ENCODE measurements at regions not wholly inside any gene's neighbourhood (a gene's known extent, or its start where the extent isn't known, plus 50 kb on each side); places are given as distances from the start of the nearest gene placed in this dataset.
"Not testable (repeated sequence)": the region's sequence is repeated elsewhere in the genome, so short reads cannot be mapped to it uniquely, and the experiment has no call there.

DNA sequence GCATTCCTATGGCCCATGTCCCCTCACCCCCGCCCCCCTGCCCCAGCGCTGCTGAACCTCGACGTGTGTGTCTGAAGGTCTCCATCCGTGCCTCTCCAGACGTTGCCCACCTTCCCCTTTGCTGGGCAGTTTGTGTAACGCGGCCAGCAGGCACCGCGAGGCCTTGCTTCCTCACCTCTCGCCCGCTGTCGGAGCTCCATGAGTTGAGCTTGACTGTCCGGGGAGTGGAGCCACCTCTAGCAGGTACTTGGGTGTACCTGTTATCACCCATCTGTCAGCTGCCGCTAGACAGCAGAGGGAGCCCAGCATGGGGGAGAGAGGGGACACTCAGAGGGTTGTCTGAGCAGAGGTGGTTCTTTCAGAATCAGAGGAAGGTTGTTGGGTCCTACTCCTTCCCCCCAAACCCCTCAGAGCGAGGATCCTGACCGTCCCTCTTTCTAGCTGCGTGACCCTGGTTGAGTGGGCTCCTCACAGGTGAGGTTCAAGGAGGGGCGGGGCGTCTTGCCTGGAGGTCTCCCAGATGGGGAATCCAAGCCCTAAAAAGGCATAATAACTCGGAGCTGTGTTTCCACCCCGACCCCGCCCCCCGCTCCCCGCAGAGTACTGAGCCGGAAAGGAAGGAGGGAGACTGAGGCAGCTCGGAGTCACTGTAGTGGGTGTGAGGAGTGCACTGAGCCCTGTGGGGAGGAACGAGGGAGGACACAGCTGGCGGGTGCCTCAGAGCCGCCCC lies 184.7 kb downstream of the C9orf50 start:
- DNase-seq (ENCODE audit: low read depth in 2 of 2), result no peak

DNA sequence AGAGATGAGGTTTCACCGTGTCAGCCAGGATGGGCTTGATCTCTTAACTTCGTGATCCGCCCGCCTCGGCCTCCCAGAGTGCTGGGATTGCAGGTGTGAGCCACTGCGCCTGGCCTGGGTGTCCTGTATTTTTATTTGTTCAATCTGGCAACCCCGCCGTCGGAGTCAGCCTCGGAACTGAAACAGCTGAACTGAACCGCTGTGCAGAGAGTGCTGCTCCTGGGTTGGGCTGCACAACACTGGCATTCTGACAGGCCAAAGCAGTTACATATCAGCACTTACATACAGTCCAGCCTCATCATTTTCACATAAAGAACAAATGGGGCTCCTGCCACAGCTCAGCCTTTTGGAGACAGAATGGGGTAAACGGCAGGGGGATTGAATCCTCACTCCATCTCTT lies 185.6 kb downstream of the C9orf50 start:
- DNase-seq (ENCODE audit: low read depth in 2 of 2), result no peak

DNA sequence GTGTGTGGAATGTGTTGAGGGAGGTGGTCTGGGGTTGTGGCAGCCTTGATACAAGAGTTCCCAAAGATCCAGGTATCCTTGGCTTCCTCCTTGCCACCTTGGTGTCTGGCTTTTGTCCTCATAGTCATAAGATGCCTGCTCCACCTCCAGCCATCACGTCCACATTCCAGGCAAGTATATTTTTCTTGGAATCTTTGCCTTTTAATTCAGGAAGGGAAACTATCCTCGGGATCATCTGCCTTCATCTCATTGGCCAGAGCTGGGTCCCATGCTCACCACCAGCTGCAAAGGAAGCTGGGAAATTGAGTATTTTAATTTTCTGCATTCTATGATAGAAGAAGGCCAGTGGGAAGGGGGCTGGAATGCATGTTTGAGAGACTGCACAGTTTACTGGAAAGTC lies 186.7 kb downstream of the C9orf50 start:
- no peak for DNase-seq (ENCODE audit: low read depth in 2 of 2)

DNA sequence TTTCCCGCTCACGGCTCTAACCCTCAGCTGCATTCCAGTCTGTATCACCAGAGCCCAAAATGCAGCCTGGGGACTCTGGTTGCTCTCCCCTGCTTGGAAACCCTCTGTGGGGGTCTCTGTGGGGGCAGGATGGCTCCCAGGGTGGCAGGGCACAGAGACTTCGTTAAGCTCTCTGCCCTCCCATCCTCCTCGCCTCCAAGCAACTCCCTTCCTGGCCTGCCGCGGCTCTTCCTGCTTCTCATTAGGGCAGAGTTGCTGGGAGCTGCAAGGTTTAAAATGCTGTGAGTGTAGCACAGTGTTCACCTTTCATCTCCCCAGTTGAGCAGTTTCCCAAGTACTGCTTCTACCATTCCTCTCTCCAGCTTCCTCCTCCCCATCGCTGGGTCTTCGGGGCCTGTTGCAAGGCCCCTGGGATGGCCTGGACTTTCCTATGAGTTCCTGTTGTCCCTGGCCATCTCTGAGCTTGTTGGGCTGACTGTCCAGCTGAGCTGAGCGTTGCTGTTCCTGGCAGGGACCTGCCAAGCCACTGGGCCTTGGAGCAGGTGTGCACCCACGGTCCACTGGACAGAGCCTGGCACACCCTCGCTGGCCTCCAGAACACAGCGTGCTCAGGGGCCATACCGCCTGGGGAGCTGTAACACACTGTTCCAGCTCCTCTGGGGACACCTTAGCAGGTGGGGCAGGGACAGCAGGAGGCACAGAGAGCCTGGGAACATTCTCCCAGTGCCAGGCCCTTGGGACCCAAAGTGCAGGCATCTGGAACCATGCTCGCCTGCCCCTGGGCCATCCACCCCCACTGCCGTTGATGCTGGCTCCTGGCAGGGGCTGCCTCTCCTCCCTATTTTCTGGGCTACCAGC lies 188.4 kb downstream of the C9orf50 start:
- no peak for DNase-seq (ENCODE audit: low read depth in 2 of 2)

DNA sequence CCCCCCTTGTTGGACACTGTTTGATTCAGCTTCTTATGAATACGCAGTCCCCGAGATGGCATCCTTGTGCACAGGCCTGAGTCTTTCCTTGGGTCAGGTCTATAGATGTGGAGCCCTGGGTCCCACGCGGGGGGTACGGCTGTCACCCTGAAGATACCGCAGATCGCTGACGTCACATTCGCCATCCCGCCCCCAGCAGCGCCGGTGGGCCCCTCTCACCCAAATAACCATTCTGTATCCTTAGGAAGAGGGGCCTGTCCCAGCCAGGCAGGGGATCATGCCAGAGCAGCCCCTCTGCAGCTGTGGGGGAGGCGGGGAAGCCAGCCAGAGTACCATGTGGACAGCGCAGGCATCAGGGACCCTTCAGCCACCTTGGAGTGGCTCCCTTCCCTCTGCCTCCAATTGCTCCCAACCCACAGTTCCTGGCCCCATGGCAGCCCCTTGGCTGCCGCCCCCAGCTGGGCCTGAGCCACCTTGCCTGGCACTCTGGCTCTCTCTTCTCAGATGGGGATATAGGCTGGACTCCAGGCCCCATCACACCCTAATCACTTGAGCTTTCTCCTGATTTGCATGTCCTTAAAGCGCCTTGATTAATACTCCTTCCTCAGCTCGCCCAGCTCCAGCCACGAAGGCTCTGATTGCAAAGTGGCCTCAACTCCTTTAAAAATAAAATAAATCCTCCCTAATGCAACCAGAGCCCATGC lies 189.8 kb downstream of the C9orf50 start:
- DNase-seq (ENCODE audit: low read depth in 2 of 2), result no peak

DNA sequence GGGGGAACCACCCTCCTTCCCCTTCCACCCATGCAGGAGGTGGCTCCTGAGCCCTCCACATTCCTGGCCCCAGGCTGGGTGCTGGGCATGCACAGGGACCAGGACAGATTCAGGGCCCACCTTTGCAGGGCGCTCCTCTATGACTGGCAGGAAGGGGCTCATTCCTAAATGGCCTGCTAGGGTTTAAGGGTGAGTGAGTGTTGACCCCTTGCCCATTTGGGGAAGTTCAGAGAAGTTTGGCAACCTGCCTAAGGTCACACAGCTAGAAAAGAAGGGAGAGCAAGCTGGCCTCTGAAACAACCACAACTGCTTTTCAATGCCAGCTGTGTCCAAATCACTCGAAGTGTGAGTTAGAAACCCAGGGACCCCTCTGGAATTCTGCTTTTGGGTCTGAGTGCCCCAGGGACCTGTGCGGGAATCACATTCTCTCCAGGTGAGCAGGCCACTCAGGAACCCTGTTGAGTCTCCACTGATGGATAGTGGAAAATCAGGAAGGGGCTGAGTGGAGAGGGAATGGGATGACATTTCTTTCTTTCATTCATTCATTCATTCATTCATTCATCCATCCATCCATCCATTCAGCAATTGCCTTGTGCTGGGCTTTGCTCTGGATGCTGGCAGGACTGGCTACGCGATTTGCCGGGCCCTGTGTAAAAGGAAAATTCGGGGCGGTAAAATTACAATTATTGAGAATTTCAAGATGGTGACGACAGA lies 191.9 kb downstream of the C9orf50 start:
- no peak for DNase-seq (ENCODE audit: low read depth in 2 of 2)

DNA sequence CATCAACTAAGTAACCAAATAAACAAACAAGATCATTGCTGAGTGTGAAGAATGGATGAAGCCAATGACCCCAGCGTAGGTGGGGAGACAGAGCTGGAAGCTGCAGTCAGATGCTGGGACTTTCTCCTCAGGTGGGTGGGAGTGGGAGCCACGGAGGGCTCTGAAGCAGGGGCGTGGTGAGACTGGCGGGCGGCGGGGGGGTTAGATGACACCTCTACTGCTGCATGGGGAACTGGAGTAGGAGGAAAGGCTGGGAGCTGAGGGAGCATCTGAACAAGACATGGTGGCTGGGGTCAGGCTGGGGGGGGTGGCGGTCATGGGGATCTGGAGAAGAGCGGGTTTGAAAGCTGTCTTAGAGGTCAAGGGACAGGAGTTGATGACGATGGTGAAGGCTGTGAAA lies 193.8 kb downstream of the C9orf50 start:
- no peak for DNase-seq (ENCODE audit: low read depth in 2 of 2)

DNA sequence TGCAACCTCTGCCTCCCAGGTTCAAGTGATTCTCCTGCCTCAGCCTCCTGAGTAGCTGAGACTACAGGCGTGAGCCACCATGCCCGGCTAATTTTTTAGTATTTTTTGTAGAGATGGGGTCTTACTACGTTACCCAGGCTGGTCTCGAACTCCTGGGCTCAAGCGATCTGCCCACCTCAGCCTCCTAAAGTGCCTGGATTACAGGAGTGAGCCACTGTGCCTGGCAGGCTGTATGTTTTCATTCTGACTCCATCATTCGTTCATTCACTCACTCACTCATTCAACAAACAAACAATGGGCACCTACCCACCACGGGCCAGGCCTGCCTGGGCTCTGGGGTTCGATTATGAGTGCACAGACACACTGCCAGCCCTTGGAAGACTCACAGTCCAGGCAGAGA lies 197.1 kb downstream of the C9orf50 start:
- not testable (repeated sequence) for DNase-seq (ENCODE audit: low read depth in 2 of 2)

DNA sequence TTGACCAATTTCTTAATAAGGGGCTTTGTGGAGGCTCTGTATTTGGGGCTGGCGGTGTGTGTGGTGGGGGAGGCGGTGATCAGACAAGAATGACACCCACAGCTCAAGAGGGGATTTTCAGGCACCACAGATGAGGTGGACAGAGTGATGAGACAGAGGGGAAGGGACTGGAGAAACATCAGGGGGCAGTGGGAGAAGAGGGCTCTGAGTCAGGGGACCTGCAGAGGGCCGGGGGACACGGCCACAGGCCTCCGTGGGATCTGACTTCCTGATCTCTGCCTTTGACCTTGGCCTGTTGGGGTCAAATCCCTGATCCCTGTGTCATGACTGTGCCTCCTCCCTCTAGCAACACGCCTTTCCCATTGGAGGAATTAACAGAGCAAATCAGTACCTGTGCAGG lies 197.7 kb downstream of the C9orf50 start:
- DNase-seq (ENCODE audit: low read depth in 2 of 2), result no peak

DNA sequence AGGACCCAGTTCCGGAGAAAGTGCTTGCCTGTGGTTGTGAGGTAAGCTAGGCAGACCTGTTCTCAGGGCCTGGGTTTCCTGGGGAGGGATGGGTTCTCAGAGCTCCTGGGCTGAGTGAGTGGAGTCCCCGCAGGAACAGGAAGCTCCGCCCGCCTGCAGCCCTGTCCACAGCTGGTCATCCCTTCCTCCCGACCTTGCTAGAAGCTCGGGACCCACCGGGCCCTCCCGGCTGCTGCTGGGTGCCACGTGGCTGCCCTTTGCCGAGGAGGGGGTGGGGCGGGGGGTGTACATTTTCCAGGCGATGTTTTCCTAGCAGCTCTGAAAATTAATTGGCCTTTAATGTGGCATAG lies 198.1 kb downstream of the C9orf50 start:
- DNase-seq (ENCODE audit: low read depth in 2 of 2), result no peak

DNA sequence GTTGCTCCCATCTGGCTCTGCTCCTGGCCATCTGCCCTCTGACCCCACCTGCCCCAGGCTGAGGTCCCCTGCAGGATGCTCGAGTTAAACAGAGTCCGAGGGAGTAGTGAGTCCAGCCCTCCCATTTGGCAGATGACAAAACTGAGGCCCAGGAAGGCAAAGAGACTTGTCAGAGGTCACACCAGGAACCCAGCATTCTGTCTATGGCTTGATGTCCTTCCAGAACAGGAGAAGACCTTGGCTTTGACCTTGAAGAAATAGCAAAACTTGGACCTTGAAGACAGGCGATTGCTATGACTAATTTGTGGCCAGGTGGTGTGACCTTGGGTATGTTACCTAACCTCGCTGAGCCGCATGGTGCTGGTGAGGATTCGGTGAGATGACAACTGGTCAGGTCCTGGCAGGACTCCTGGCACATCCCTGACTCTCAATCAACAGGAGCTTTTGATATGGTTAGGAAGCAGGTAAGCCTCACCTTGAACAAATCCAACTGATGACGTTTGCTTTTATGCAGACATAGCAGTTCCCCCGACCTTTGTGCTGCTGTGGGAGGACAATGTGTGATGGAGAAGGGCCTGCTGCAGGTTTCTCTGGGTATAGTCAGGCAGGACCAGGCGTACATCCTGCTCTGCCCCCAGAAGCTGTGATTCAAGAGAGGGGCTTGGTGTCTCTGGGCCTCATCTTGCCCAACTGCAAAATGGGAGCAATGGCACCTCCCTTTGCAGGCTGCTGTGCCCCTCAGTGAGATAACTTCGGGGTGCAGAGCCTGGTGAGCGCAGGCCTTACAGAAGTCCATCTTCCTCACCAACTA lies 198.7 kb downstream of the C9orf50 start:
- DNase-seq (ENCODE audit: low read depth in 2 of 2), result no peak

DNA sequence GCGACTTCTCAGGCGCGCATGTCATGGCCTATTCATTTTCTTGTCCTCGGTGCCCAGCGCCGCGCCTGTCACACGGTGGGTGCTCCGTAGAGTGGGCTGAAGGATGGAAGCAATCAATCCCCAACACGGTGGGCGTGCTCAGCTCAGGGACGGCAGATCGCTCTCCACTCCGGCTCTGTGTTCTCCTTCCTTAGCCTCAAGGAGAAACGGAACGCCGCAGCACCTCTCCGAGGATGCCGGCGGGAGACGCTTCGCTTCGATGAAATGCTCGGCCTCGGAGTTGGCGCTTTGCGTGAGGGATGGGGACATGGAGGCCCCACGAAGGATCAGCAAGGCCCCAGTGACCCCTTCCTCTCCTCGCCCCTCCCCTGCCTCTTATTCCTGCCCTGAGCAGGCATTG lies 199.5 kb downstream of the C9orf50 start:
- DNase-seq (ENCODE audit: low read depth in 2 of 2), result no peak

DNA sequence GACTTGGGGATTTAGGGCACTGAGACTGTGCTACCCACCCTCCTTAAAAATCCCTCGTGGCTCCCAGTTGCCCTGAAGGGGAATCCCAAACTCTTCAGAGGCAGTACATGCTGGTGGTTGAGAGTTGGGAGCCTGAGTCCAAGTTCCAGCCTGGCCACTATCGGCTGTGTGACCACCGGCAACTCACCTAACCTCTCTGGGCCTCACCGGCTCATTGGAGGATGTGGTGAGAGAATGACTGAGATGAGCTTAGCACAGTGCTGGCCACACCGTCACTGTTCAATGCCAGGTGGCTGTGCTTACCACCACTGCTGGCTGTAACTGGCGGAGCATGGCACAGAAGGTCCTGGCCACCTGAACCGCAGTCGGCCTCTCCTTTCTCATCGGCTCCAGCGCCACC lies 200.2 kb downstream of the C9orf50 start:
- no peak for DNase-seq (ENCODE audit: low read depth in 2 of 2)

DNA sequence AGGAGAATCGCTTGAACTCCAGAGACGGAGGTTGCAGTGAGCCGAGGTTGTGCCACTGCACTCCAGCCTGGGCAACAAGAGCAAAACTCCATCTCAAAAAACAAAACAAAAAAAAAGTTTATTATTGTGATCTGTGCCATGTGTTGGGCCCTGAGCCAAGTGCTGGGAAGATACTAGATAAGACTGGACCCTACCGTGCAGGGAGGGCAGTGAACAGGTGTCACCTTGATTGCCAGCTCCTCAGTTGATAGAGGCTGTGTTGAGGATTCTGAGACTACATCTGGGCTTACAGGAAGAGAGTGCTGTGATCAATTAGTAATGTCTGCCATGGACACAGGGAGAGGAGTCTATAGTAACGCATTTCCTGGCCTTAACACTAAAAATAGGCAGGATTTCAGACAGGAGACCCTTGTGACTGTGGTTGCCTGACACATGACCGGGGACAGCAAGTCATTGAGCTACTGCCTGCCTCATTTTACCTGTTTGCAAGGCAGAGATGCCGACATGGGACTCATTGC lies 201.5 kb downstream of the C9orf50 start:
- DNase-seq (ENCODE audit: low read depth in 2 of 2), result no peak

DNA sequence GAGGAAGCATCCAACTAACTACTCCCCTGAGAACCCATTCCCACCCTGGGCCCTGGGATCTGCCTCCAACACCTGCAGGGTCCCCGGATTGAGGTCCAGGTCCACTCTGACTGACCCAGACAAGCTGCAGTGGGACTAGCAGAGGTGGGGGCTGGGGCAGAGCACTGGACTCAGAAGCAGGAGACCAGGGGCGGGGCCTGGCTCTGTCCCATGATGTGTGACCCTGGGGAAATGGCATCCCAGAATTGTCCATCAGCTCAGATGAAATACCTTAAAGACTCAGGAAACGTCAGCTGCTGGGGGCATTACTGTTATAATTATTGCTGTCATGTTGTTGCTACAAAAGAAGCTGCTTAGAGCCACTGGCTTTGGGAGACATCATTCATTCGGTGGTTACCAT lies 202.4 kb downstream of the C9orf50 start:
- DNase-seq (ENCODE audit: low read depth in 2 of 2), result no peak

DNA sequence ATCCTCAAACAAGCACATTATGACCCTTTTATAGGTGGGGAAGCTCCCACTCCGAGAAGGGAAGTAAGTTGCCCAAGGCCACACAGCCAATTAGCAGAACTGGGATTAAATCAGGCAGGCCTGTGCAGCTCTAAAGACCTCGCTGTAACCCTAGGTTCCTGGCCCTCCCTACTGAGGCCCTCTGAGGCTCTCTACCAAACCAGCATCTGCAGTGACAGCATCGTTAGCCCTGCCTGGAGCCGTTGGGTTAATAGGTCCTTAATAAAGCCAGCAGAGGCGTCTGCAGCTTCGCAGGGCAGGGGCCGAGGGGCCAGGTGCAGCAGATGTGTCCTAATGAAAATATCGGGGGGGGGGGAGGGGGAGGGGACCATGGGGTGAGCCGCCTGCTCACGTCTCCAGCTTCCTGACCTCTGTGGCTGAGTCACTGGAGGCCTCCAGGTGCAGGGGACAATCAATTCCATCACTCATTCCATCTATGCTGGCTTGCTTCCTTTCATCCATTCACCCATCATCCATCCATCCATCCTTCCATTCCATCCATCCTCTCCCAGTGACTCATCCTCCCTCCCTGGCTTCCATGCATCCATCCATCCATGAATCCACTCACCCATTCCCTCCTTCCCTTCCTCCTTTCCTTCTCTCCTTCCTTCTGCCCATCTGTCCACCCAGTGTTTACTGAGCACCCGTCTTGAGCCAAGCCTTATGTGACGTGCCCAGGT lies 203.9 kb downstream of the C9orf50 start:
- DNase-seq (ENCODE audit: low read depth in 2 of 2), result no peak

DNA sequence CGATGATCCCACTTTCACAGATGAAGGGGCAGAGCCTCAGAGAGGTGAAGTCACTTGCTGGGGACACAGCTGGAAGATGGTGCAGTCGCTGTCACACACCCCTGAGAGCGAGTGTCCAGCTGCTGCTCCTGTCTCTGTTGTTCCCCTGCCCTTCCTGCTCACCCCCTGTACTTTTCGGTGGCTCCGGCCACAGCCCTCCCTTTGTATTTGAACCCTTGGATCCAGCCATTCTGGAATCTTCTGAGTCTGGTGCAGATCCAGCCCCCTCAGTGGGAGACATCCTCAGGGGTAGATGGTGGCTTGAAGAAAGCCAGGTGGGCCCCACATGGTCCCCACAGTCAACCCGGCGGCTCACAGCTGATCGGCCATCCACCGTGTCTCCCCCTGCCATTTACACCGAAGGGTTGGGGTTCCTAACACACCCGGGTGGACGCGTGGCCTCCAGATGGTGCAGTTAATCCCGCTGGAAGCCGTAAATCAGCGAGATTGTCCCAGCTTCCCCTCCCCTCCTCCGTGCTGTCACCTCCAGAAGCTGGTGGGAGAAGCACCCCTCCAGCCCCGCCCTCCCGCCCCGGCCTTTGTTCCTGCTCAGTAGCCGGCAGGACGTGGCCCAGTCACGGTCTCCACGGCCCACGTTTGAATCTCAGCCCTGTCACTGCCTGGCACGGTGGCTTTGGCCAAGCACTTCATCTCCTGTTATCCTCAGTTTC lies 204.8 kb downstream of the C9orf50 start:
- DNase-seq (ENCODE audit: low read depth in 2 of 2), result no peak

DNA sequence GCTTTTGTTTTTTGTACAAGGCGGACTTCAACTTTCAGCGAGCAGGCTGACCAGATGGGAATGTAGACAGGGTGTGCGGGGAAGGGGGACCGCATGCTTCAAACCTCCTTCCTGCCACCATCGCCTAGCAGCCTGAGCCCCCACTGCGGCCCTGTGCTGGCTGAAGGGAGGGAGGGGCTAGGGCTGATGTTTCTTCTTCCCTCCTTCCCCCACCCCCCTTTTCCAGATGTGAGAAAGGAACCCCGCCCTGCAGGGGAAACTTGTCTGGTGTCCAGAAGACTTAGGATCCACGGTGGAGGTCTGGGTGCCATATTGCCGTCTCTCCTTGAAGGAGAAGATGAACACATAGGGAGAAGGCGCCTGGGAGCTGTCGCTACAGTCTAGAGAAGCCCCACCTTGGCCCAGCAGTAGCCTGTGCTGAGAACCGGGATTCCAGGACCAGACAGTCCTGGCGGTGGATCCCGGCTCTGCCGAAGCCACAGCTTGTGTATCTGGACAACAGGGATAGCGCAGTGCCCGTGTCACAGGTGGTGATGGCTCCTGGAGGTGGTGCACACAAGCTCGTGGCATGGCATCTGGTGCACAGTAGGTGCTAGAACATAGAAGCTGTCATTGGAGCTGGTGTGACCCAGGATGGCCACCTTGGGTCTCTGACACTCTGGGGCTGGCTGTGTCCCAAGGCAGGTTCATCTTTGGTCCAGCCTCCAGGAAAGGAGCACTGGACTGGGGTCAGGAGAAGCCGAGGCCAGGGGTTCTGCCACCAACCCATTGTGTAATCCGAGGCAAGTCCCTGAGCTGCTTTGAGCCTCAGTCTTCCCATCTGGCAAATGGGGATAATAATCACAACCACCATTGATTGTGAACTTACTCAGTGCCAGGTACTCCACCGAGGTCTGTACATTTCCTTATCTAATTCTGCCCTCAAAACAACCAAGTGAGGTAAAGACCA lies 205.6 kb downstream of the C9orf50 start:
- DNase-seq (ENCODE audit: low read depth in 2 of 2), result no peak

Measured in stimulated activated CD8-positive, alpha-beta memory T cell treated with anti-CD3 and anti-CD28 coated beads, Interleukin-2, amount 100 ng/mL, for 48 hours (primary cell).